ENCODE measurements at regions not wholly inside any gene's neighbourhood (a gene's known extent, or its start where the extent isn't known, plus 50 kb on each side); places are given as distances from the start of the nearest gene placed in this dataset.

DNA sequence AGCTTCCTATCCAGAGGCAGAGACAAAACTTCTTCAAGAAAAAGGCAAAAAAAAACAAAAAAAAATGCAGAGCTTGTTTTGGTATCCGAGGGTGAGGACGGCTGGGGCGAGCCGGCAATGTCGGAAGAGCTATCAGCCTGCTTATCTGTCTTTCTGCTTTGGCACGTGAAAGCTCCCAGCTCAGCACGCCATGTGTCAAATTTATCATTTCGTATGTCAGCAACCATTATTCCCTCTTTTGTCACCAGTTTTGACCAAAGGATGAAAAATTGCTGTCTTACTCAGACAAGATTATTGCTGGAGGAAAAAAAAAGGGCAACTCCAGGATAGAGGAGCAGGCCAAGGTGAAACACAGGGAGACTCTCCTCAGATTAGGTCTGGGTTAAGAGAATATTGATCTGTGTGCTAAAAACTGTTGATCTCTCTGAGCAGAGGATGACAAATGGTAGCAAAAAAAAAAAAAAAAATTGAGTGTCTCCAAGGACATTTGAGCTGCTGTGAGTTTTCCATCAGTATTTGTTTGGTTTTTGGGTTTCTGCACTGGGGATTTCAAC lies 532.0 kb upstream of the POU3F3 start:
- no peak overlapping the region for H3K27ac ChIP-seq (ENCODE audit: low read depth, low read length)
- H3K4me1 ChIP-seq (ENCODE audit: control insufficient read depth in 2 of 2, insufficient read depth in 2 of 2, low read length in 2 of 2) = no peaks in the 10 kb centered on the region
- peaks cover 14 to 45% (median 31%) of the 10 kb centered on the region in 5 donors for H3K27me3 Mint-ChIP-seq
- no peaks in the 10 kb centered on the region for H3K36me3 ChIP-seq (ENCODE audit: control insufficient read depth in 2 of 3, insufficient read depth in 3 of 3, low read length in 3 of 3)
- intact Hi-C loops (cut with micrococcal nuclease) = no loop called here
- no peaks in the 10 kb centered on the region for H3K9me3 ChIP-seq (ENCODE audit: control insufficient read depth in 2 of 3, low read length in 3 of 3)
- no peaks in the 10 kb centered on the region for H3K4me1 Mint-ChIP-seq
- no peaks in the 10 kb centered on the region for H3K27me3 ChIP-seq (ENCODE audit: control insufficient read depth in 2 of 2, insufficient read depth in 2 of 2, low read length in 2 of 2)
- no peaks in the 10 kb centered on the region for H3K36me3 Mint-ChIP-seq
- no peak overlapping the region for H3K4me3 Mint-ChIP-seq
- no peak for DNase-seq
- ATAC-seq = no peak
- H3K27ac Mint-ChIP-seq = no peak overlapping the region
- POLR2A ChIA-PET = no interaction called here
- no peak overlapping the region for H3K4me3 ChIP-seq (ENCODE audit: low read length)
- peaks cover 0 to 3% (median 0%) of the 10 kb centered on the region in 11 donors for H3K9me3 Mint-ChIP-seq
- CTCF ChIA-PET = no interaction called here

DNA sequence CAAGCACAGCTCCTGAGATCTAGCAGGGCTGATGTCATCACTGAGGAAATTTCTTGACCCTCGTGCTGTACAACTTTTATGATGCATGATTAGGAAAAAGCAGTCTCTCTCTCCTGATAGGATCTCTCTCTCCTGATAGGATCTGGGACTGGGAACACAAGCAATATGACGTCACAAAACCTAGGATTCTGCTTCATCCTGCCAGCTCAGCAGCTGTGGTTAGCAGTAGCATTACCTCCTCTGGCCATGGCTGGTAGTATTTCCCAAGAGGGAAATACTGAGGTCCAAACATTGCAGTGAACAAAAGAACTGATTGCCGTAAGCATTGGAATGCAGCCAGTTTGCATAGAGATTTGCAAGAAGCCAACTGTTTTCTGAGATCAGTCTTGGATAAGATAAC lies 521.2 kb upstream of the POU3F3 start:
- H3K9me3 ChIP-seq (ENCODE audit: control insufficient read depth in 2 of 3, low read length in 3 of 3) = no peaks in the 10 kb centered on the region
- intact Hi-C loops (cut with micrococcal nuclease) = no loop called here
- DNase-seq = no peak
- H3K4me3 Mint-ChIP-seq = no peak overlapping the region
- peaks cover 0 to 6% (median 5%) of the 10 kb centered on the region in 5 donors for H3K27me3 Mint-ChIP-seq
- no peak for ATAC-seq
- no peaks in the 10 kb centered on the region for H3K4me1 ChIP-seq (ENCODE audit: control insufficient read depth in 2 of 2, insufficient read depth in 2 of 2, low read length in 2 of 2)
- no peaks in the 10 kb centered on the region for H3K4me1 Mint-ChIP-seq
- no peaks in the 10 kb centered on the region for H3K36me3 ChIP-seq (ENCODE audit: control insufficient read depth in 2 of 3, insufficient read depth in 3 of 3, low read length in 3 of 3)
- CTCF ChIA-PET = no interaction called here
- H3K27me3 ChIP-seq (ENCODE audit: control insufficient read depth in 2 of 2, insufficient read depth in 2 of 2, low read length in 2 of 2) = no peaks in the 10 kb centered on the region
- no peak overlapping the region for H3K27ac ChIP-seq (ENCODE audit: low read depth, low read length)
- POLR2A ChIA-PET = no interaction called here
- no peak overlapping the region for H3K27ac Mint-ChIP-seq
- no peak overlapping the region for H3K4me3 ChIP-seq (ENCODE audit: low read length)
- H3K36me3 Mint-ChIP-seq = no peaks in the 10 kb centered on the region
- H3K9me3 Mint-ChIP-seq = peaks cover 0 to 6% (median 0%) of the 10 kb centered on the region in 11 donors

GRCh38 chr2:104337869-104338268 lies 516.0 kb upstream of the POU3F3 start:
- Histone ChIP-seq H3K27me3 (ENCODE audit: control insufficient read depth in 2 of 2, insufficient read depth in 2 of 2, low read length in 2 of 2) (no peaks in the 10 kb centered on the region), H3K4me1 (ENCODE audit: control insufficient read depth in 2 of 2, insufficient read depth in 2 of 2, low read length in 2 of 2) (no peaks in the 10 kb centered on the region), H3K36me3 (ENCODE audit: control insufficient read depth in 2 of 3, insufficient read depth in 3 of 3, low read length in 3 of 3) (no peaks in the 10 kb centered on the region), H3K4me3 (ENCODE audit: low read length) (no peak overlapping the region), H3K9me3 (ENCODE audit: control insufficient read depth in 2 of 3, low read length in 3 of 3) (no peaks in the 10 kb centered on the region), H3K27ac (ENCODE audit: low read depth, low read length) (no peak overlapping the region)
- H3K27me3 Mint-ChIP-seq = peaks cover 0 to 9% (median 6%) of the 10 kb centered on the region in 5 donors
- ATAC-seq = no peak
- H3K4me1 Mint-ChIP-seq = peaks cover 0 to 4% (median 0%) of the 10 kb centered on the region in 7 donors
- no peaks in the 10 kb centered on the region for H3K36me3 Mint-ChIP-seq
- peaks cover 0 to 6% (median 0%) of the 10 kb centered on the region in 11 donors for H3K9me3 Mint-ChIP-seq
- CTCF ChIA-PET = no interaction called here
- POLR2A ChIA-PET = no interaction called here
- H3K27ac Mint-ChIP-seq = no peak overlapping the region
- DNase-seq = no peak
- H3K4me3 Mint-ChIP-seq = no peak overlapping the region
- intact Hi-C loops (cut with micrococcal nuclease) = no loop called here

DNA sequence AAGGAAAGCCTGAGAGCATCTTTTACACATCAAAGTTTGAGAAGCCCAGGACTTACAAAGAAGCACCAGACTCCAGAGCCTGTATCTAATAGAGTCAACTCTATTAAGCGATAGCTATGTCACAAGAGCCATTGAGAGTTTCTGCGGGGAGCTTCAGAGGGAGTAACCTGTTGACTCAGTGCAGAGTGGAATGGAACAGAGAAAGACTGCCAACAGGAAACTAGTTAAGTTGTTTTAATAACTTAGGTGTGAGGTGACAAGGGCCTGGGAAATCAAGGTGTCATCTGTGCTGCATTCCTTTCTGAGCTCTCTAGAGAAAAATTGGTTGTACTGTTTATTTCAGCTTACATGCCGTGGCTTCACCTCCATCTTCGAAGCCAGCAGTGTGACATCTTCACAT lies 513.8 kb upstream of the POU3F3 start:
- ChIA-PET CTCF (no interaction called here), POLR2A (no interaction called here)
- H3K9me3 Mint-ChIP-seq = peaks cover 0 to 6% (median 0%) of the 10 kb centered on the region in 11 donors
- no peak overlapping the region for H3K27ac Mint-ChIP-seq
- no peaks in the 10 kb centered on the region for H3K9me3 ChIP-seq (ENCODE audit: control insufficient read depth in 2 of 3, low read length in 3 of 3)
- no peaks in the 10 kb centered on the region for H3K27me3 ChIP-seq (ENCODE audit: control insufficient read depth in 2 of 2, insufficient read depth in 2 of 2, low read length in 2 of 2)
- peaks cover 0 to 22% (median 11%) of the 10 kb centered on the region in 5 donors for H3K27me3 Mint-ChIP-seq
- H3K4me1 Mint-ChIP-seq = peaks cover 0 to 4% (median 0%) of the 10 kb centered on the region in 7 donors
- H3K4me3 ChIP-seq (ENCODE audit: low read length) = no peak overlapping the region
- no peaks in the 10 kb centered on the region for H3K4me1 ChIP-seq (ENCODE audit: control insufficient read depth in 2 of 2, insufficient read depth in 2 of 2, low read length in 2 of 2)
- no peak overlapping the region for H3K4me3 Mint-ChIP-seq
- ATAC-seq = no peak
- H3K36me3 ChIP-seq (ENCODE audit: control insufficient read depth in 2 of 3, insufficient read depth in 3 of 3, low read length in 3 of 3) = no peaks in the 10 kb centered on the region
- H3K27ac ChIP-seq (ENCODE audit: low read depth, low read length) = no peak overlapping the region
- intact Hi-C loops (cut with micrococcal nuclease) = no loop called here
- no peaks in the 10 kb centered on the region for H3K36me3 Mint-ChIP-seq
- no peak for DNase-seq

- peaks cover 0 to 25% (median 14%) of the 10 kb centered on the region in 5 donors for H3K27me3 Mint-ChIP-seq
- H3K4me1 ChIP-seq (ENCODE audit: control insufficient read depth in 2 of 2, insufficient read depth in 2 of 2, low read length in 2 of 2) = no peaks in the 10 kb centered on the region
- no peak overlapping the region for H3K27ac ChIP-seq (ENCODE audit: low read depth, low read length)
- ATAC-seq = no peak
- no peaks in the 10 kb centered on the region for H3K36me3 ChIP-seq (ENCODE audit: control insufficient read depth in 2 of 3, insufficient read depth in 3 of 3, low read length in 3 of 3)
- no peak overlapping the region for H3K4me3 Mint-ChIP-seq
- H3K9me3 Mint-ChIP-seq = peaks cover 0 to 5% (median 0%) of the 10 kb centered on the region in 11 donors
- POLR2A ChIA-PET = no interaction called here
- H3K4me3 ChIP-seq (ENCODE audit: low read length) = no peak overlapping the region
- H3K36me3 Mint-ChIP-seq = no peaks in the 10 kb centered on the region
- CTCF ChIA-PET = no interaction called here
- no peak overlapping the region for H3K27ac Mint-ChIP-seq
- no peak for DNase-seq
- peaks cover 0 to 4% (median 0%) of the 10 kb centered on the region in 7 donors for H3K4me1 Mint-ChIP-seq
- H3K27me3 ChIP-seq (ENCODE audit: control insufficient read depth in 2 of 2, insufficient read depth in 2 of 2, low read length in 2 of 2) = no peaks in the 10 kb centered on the region
- no peaks in the 10 kb centered on the region for H3K9me3 ChIP-seq (ENCODE audit: control insufficient read depth in 2 of 3, low read length in 3 of 3)
- intact Hi-C loops (cut with micrococcal nuclease) = no loop called here
Observed at GRCh38 chr2:104340879-104341828, 512.8 kb upstream of the POU3F3 start.

DNA sequence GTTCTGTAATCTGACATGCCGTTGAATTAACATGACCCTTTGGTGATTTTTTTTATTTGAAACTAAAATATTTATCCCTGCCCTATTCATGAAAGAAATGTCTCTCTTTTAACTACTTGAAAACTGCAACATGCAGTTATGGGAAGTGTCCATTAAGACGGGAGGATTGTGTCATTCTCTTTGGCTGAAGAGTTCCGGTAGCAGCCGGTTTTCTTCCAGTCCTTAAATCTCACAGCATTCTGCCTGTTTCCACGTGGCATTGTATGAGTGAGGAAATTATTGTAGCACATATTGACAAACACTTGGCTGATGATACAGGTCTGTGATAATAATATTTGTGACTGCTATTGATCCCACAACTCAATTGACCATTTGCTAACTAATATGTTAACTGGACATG lies 509.6 kb upstream of the POU3F3 start:
- Histone ChIP-seq H3K36me3 (ENCODE audit: control insufficient read depth in 2 of 3, insufficient read depth in 3 of 3, low read length in 3 of 3) (no peaks in the 10 kb centered on the region), H3K4me1 (ENCODE audit: control insufficient read depth in 2 of 2, insufficient read depth in 2 of 2, low read length in 2 of 2) (no peaks in the 10 kb centered on the region), H3K9me3 (ENCODE audit: control insufficient read depth in 2 of 3, low read length in 3 of 3) (no peaks in the 10 kb centered on the region), H3K27me3 (ENCODE audit: control insufficient read depth in 2 of 2, insufficient read depth in 2 of 2, low read length in 2 of 2) (no peaks in the 10 kb centered on the region), H3K27ac (ENCODE audit: low read depth, low read length) (no peak overlapping the region), H3K4me3 (ENCODE audit: low read length) (no peak overlapping the region)
- no peak for DNase-seq
- Mint-ChIP-seq H3K4me3 (no peak overlapping the region), H3K27me3 (peaks cover 0 to 22% (median 14%) of the 10 kb centered on the region in 5 donors), H3K36me3 (no peaks in the 10 kb centered on the region), H3K4me1 (peaks cover 0 to 4% (median 0%) of the 10 kb centered on the region in 7 donors), H3K9me3 (peaks cover 0 to 2% (median 0%) of the 10 kb centered on the region in 11 donors), H3K27ac (no peak overlapping the region)
- intact Hi-C loops (cut with micrococcal nuclease) = no loop called here
- POLR2A ChIA-PET = no interaction called here
- CTCF ChIA-PET = no interaction called here
- no peak for ATAC-seq

DNA sequence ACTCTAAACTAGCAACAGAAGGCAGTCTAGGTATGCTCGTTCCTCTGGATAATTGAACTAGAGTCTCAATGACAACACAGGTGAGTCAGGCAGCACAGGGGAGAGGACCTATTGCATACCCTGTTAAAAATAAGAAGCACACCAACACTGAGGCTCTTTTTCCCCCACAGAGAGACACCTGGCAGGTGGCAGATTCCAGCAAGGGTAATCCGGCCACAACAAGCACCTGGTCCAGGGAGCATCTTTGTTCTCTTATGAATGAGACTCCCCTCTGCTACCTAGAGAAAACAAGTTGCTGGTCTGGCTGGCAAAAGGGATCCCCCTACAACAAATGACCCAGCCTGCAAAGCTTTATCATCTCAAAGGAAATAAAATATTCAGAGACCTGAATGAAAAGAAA lies 508.9 kb upstream of the POU3F3 start:
- ATAC-seq (no peak), DNase-seq (no peak)
- Histone ChIP-seq H3K27ac (ENCODE audit: low read depth, low read length) (no peak overlapping the region), H3K9me3 (ENCODE audit: control insufficient read depth in 2 of 3, low read length in 3 of 3) (no peaks in the 10 kb centered on the region), H3K27me3 (ENCODE audit: control insufficient read depth in 2 of 2, insufficient read depth in 2 of 2, low read length in 2 of 2) (no peaks in the 10 kb centered on the region), H3K4me1 (ENCODE audit: control insufficient read depth in 2 of 2, insufficient read depth in 2 of 2, low read length in 2 of 2) (no peaks in the 10 kb centered on the region), H3K36me3 (ENCODE audit: control insufficient read depth in 2 of 3, insufficient read depth in 3 of 3, low read length in 3 of 3) (no peaks in the 10 kb centered on the region), H3K4me3 (ENCODE audit: low read length) (no peak overlapping the region)
- Mint-ChIP-seq H3K27ac (no peak overlapping the region), H3K4me3 (no peak overlapping the region), H3K27me3 (peaks cover 0 to 22% (median 14%) of the 10 kb centered on the region in 5 donors), H3K4me1 (peaks cover 0 to 2% (median 0%) of the 10 kb centered on the region in 7 donors), H3K9me3 (peaks cover 0 to under 1% (median 0%) of the 10 kb centered on the region in 11 donors), H3K36me3 (no peaks in the 10 kb centered on the region)
- POLR2A ChIA-PET = no interaction called here
- intact Hi-C loops (cut with micrococcal nuclease) = no loop called here
- CTCF ChIA-PET = no interaction called here

All from naive thymus-derived CD4-positive, alpha-beta T cell (primary cell).